ENCODE measurements at regions not wholly inside any gene's neighbourhood (a gene's known extent, or its start where the extent isn't known, plus 50 kb on each side); places are given as distances from the start of the nearest gene placed in this dataset.

- DNase-seq (ENCODE audit: low spot score) = no peak
Measured at GRCh38 chr13:71967990-71968389, 101.0 kb upstream of the DACH1 start.

DNA sequence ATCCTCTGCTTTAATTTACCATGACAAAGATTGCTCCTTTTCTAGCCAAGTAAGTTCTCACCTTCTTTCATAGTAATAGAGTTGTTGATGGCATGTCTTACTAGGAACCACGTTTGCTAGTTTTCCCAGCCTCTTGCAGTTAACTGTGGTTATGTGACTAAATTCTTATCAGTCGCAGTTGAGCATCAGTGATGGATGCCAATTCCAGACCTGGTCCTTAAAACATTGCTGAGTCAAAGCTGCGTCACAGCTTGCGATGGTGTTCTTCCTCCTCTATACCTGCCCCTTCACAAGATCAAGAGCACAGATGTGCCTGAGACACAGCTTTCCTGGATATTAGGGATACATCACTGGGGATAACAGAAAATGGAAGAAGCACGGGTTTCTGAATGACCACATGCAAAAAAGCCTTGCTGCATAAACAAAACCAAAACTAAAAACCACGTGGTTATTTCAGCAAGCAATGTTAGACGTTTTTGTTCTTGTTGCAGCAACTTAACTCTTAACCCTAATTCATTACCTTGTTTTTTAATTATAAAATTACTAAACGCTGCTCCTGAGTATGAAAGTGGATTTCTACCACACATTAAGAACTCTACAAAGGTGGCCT lies 97.6 kb upstream of the DACH1 start:
- no peak for DNase-seq (ENCODE audit: low spot score)

GRCh38 chr13:71962735-71963134 lies 95.7 kb upstream of the DACH1 start:
- no peak for DNase-seq (ENCODE audit: low spot score)

GRCh38 chr13:71962126-71962525 lies 95.1 kb upstream of the DACH1 start:
- DNase-seq (ENCODE audit: low spot score) = no peak

DNA sequence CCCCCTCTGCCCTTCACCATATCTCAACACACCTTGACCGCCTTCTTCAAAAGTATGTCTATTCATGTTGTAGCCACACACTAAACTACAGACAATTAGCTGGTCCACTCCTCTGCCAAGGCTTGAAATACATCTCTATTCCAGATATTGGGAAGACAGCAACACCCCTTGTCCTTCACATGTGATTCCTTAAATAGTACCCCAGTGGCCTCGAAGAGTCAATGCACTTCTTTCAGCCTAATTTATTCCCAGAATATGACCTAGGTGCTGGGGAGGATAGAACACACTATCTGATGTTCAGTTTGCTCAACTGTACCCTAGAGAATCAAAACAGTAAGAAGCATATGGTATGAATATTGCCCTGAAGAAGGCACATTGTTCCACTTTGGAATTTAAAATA lies 82.4 kb upstream of the DACH1 start:
- DNase-seq (ENCODE audit: low spot score) = no peak

- DNase-seq (ENCODE audit: low spot score) = no peak
Measured at GRCh38 chr13:71939186-71939585, 72.2 kb upstream of the DACH1 start.

DNA sequence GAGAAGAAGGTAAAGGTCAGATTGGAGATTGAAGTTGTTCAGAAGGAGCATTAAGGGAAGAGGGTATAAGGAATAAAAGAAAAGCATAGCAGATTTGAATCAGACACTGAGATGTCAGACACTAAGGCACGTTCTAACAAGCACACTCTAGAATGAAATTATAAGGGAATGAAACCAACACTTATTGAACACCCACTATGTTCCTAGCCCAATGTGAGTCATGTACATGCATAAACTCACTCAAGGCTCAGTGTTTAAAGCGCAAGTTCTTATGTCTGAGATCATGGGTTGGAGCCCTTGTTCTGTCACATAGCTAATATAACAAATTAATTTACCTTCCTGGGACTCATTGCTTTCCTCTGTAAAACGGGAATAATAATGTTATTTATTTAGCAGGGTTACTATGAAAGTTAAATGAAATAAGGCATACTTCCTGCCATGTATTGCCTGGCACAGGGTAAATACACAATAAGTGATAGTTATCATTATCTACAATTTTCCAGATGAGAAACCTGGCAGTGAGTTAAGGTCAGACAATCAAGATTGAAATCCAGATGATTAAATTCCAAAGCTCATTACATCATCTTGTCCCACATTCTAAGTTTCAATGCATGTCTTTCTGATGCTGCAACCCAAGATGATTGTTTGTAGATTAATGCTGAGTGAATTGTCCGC lies 68.3 kb upstream of the DACH1 start:
- DNase-seq (ENCODE audit: low spot score) = no peak

DNA sequence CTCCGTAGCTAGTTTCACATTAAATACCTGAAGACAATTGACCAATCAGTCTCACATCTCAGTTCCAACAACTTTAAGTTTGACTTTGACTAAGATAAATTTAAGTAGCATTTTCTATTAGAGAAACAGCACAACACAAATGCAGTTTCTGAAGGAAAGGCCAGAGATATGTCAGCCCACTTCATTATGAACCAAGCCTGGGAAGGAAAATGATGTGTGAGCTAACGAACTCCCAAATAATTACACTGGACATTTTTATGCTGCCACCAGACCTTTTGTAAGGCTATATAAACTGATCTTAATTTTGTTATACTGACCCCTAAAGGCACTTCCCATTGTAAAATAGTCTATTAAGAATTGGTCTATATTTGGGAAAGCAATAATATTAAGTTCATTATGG lies 57.9 kb upstream of the DACH1 start:
- no peak for DNase-seq (ENCODE audit: low spot score)

DNA sequence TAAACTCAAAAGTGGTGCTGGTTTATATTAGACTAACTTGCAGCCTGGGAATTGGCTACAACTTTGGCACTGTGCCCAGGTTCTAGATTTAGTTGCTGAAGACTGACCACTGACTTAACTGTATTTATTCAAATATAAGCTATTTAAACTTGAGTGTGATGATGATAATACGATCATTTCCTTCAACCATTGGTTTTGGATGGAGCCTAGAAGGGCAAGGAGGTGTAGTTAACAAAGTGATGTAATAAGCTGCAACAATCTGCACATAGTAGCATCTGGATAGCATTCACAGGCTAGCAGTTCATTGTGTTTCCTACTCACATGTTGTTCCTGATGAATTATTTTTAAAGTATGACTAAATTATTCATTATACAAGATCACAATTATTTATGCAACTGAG lies 55.2 kb upstream of the DACH1 start:
- DNase-seq (ENCODE audit: low spot score) = no peak
